GM12878 (cell line): ENCODE measurements at regions not wholly inside any gene's neighbourhood (a gene's known extent, or its start where the extent isn't known, plus 50 kb on each side); places are given as distances from the start of the nearest gene placed in this dataset.

Source experiments
- ATAC-seq: fragments of 200-7000 bp; cut with Tn5 transposase; 3 replicates; pipeline ENCODE4 v1.9.1; 2020; ENCODE audit warnings: mild to moderate bottlenecking, moderate library complexity
- BruUV-seq: library from RNA; stranded (reverse); fragments of 400-500 nt; replicated peaks from 2 replicates; lab custom pipeline; 2021; lab: Mats Ljungman, UMichigan
- CTCF ChIA-PET: fragments of 300-600 bp; sonication (Branson Sonifier 250); formaldehyde crosslinking; extraction: SDS; loops from one replicate; lab custom pipeline; 2021; ENCODE audit warnings: inconsistent platforms; lab: Yijun Ruan, JAX
- POLR2A ChIA-PET: fragments of 350-600 bp; formaldehyde crosslinking; extraction: SDS; loops from one replicate; lab custom pipeline; 2021; ENCODE audit warnings: inconsistent platforms; lab: Charles Lee
- RAD21 ChIA-PET: fragments of 300-600 bp; sonication (Branson Sonifier 250); formaldehyde crosslinking; loops from one replicate; lab custom pipeline; 2023; ENCODE audit warnings: antibody characterized with exemption; ENCODE audit not compliant: unreplicated experiment; lab: Charles Lee
- SMC1A ChIA-PET: fragments of 300-600 bp; sonication (Branson Sonifier 250); formaldehyde crosslinking; loops from one replicate; lab custom pipeline; 2023; ENCODE audit not compliant: unreplicated experiment, uncharacterized antibody; lab: Charles Lee
- DNase-seq: peaks from one replicate; pipeline ENCODE4 v3.0.0-alpha.2; 2011; ENCODE audit warnings: low read depth, low spot score
- FAIRE-seq: peaks from 3 replicates; lab custom pipeline; 2011; peaks lifted over from hg19 to GRCh38; lab: Jason Lieb, UNC
- H2AFZ ChIP-seq: 2 replicates; pipeline ENCODE4 v1.6.0; 2011; ENCODE audit warnings: low read depth, low read length, control low read depth; ENCODE audit not compliant: control insufficient read depth
- H3K27ac ChIP-seq: 2 replicates; pipeline ENCODE4 v1.5.1; 2011; ENCODE audit warnings: control low read depth; ENCODE audit not compliant: control insufficient read depth, insufficient read depth
- H3K27me3 ChIP-seq, 2 experiments: replicated peaks in 1 of 2; 2 replicates each; pipeline versions ENCODE4 v1.6.0 to v1.6.1; 2011; ENCODE audit warnings: low read length in 1 of 2; ENCODE audit not compliant: control insufficient read depth in 2 of 2, insufficient read depth in 2 of 2
- H3K36me3 ChIP-seq, 2 experiments: 2 replicates each; pipeline ENCODE4 v1.5.1; 2011; ENCODE audit warnings: low read length in 1 of 2; ENCODE audit not compliant: control insufficient read depth in 2 of 2, insufficient read depth in 2 of 2
- H3K4me1 ChIP-seq: 2 replicates; pipeline ENCODE4 v1.6.1; 2011; ENCODE audit warnings: mild to moderate bottlenecking, low read length, moderate library complexity, mixed read lengths; ENCODE audit not compliant: control insufficient read depth, insufficient read depth
- H3K4me2 ChIP-seq: 2 replicates; pipeline ENCODE4 v1.6.0; 2011; ENCODE audit warnings: control low read depth; ENCODE audit not compliant: control insufficient read depth, insufficient read depth
- H3K4me3 ChIP-seq: fragments of 200-600 bp; sonication (generic); 2 replicates; pipeline ENCODE4 v1.5.1; 2016
- H3K79me2 ChIP-seq: 2 replicates; pipeline ENCODE4 v1.6.0; 2011; ENCODE audit warnings: low read length; ENCODE audit not compliant: control insufficient read depth, insufficient read depth
- H3K9ac ChIP-seq: 2 replicates; pipeline ENCODE4 v1.8.0; 2011; ENCODE audit warnings: low read length, control low read depth, mixed read lengths; ENCODE audit not compliant: control insufficient read depth, insufficient read depth
- H3K9me3 ChIP-seq: replicated peaks from 3 replicates; pipeline ENCODE4 v1.5.1; 2011; ENCODE audit warnings: mild to moderate bottlenecking, low read length; ENCODE audit not compliant: control insufficient read depth, insufficient read depth
- H4K20me1 ChIP-seq: 2 replicates; pipeline ENCODE4 v1.6.0; 2011; ENCODE audit not compliant: control insufficient read depth, insufficient read depth
- EZH2 ChIP-seq: IDR thresholded peaks from 2 replicates; pipeline ENCODE4 v1.6.1; 2012; ENCODE audit warnings: low read depth, mild to moderate bottlenecking, control low read depth, inconsistent platforms, low read length, borderline replicate concordance; ENCODE audit not compliant: control insufficient read depth
- HDAC6 ChIP-seq: fragments of 200-600 bp; sonication (generic); IDR thresholded peaks from one replicate; pipeline ENCODE4 v1.8.0; 2017; ENCODE audit warnings: antibody characterized with exemption; ENCODE audit not compliant: unreplicated experiment
- RAD21 ChIP-seq: IDR thresholded peaks from 2 replicates; pipeline ENCODE4 v1.6.1; 2011; ENCODE audit warnings: mild to moderate bottlenecking, low read depth, low read length, moderate library complexity; ENCODE audit not compliant: insufficient read depth
- SMAD1 ChIP-seq: fragments of 450-650 bp; IDR thresholded peaks from 2 replicates; pipeline ENCODE4 v1.6.1; 2018; ENCODE audit warnings: mild to moderate bottlenecking, low read depth; ENCODE audit not compliant: partially characterized antibody
- TAF1 ChIP-seq: IDR thresholded peaks from 2 replicates; pipeline ENCODE4 v1.6.1; 2011; ENCODE audit warnings: mild to moderate bottlenecking, low read depth, low read length, borderline replicate concordance
- WGBS: methylation state at CpG from one replicate; pipeline ENCODE4 v1.1.6; 2016; ENCODE audit warnings: low lambda C conversion rate; ENCODE audit not compliant: insufficient replicate concordance, insufficient coverage; ENCODE audit errors: missing lambda C conversion rate; 5-methylcytosine and 5-hydroxymethylcytosine counted together
- in situ Hi-C: fragments of 300-500 bp; cut with MboI; formaldehyde crosslinking; loops from 9 replicates; pipeline ENCODE4 v1.14.3; 2018; ENCODE audit warnings: mixed read lengths
- intact Hi-C: fragments of 100-400 bp; cut with micrococcal nuclease; formaldehyde crosslinking; loops from one replicate; pipeline ENCODE4 v1.14.2; 2022; ENCODE audit not compliant: unreplicated experiment
- TF ChIP-seq, protein P1 (sequence below), 3 experiments: IDR thresholded peaks in 2 of 3; conservative IDR thresholded peaks in 1 of 3; 2 replicates each; pipeline ENCODE4 v1.5.1; 2011; ENCODE audit warnings: low read depth in 3 of 3, low read length in 3 of 3, mild to moderate bottlenecking in 3 of 3, control low read depth in 2 of 3, moderate library complexity in 2 of 3, inconsistent platforms in 1 of 3, mixed read lengths in 1 of 3; ENCODE audit not compliant: control insufficient read depth in 2 of 3, insufficient read depth in 1 of 3; ENCODE audit errors: extremely low read depth in 1 of 3
- TF ChIP-seq, protein P2 (sequence below): fragments of 450-650 bp; formaldehyde crosslinking; IDR thresholded peaks from 2 replicates; pipeline ENCODE4 v1.5.0; 2022; ENCODE audit warnings: mild to moderate bottlenecking, missing genetic modification characterization
- TF ChIP-seq, protein P3 (sequence below): fragments of 450-650 bp; IDR thresholded peaks from 2 replicates; pipeline ENCODE4 v1.6.1; 2017; ENCODE audit warnings: mild to moderate bottlenecking, moderate library complexity
- TF ChIP-seq, protein P4 (sequence below): IDR thresholded peaks from 2 replicates; pipeline ENCODE4 v1.6.1; 2011; ENCODE audit warnings: mild to moderate bottlenecking, low read depth, low read length, moderate library complexity; ENCODE audit not compliant: insufficient replicate concordance

DNA sequence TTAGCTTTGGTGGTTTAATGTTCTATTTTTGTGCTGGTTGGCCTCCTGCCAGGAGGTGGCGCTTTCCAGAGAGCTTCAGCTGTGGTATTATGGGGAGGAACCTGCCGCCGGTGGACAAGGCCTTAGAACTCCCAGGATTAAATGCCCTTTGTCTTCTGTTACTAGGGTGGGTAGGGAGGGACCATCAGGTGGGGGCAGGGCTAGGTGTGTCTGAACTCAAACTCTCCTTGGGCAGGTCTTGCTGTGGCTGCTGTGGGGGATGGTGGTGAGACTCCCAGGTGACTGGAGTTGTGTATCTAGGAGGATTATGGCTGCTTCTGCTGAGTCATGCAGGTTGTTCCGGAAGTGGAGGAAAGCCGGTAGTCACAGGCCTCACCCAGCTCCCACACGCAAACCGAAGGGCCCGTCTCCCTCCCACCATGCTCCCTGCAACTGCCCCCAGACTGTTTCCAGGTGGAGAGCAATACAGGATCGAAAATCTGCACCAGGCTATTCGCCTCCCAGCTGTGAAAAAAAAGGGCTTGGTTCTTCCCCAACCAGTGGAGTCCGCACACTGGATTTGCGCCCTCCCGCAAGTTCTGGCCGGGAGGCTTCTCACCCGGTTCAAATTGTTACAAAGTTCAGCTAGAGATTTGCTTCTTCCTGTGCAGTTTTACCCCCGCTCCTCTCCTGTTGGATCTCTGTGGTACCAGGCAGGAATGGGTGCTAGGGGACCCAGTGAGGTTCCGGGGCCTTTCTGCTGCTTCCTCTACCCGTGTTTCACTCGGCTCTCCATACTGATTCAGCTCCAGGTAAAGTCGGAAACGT is 220.5 kb downstream of the CENPF start:
- ChIA-PET CTCF (interaction anchor here (0.6 to 2.3 kb wide), 6 partner anchors 10 to 702 kb away, joined by 3 to 11 read pairs (median 4); no protein-coding TSS in a partner anchor), RAD21 (interaction anchor here (0.7 to 1.2 kb wide), 3 partner anchors 42 to 703 kb away, joined by 3 to 4 read pairs (median 3); no protein-coding TSS in a partner anchor), POLR2A (no interaction called here), SMC1A (interaction anchor here (0.9 to 1.1 kb wide), 2 partner anchors 10 to 702 kb away, joined by 3 read pairs; no protein-coding TSS in a partner anchor)
- no peak overlapping the region for H3K27ac ChIP-seq
- no peaks in the 10 kb centered on the region for H3K79me2 ChIP-seq
- DNase-seq (no peak), FAIRE-seq (no peak), ATAC-seq (peak; percentile 31; the same call in 1 of the 3 replicates)
- H3K9ac ChIP-seq: no peak overlapping the region
- TF ChIP-seq EZH2 (no peak), RAD21 (0 out of 2 replicates have a peak, but pooled peaks have one; percentile 6), SMAD1 (no peak), HDAC6 (no peak), TAF1 (no peak)
- TF ChIP-seq, protein P1, sequence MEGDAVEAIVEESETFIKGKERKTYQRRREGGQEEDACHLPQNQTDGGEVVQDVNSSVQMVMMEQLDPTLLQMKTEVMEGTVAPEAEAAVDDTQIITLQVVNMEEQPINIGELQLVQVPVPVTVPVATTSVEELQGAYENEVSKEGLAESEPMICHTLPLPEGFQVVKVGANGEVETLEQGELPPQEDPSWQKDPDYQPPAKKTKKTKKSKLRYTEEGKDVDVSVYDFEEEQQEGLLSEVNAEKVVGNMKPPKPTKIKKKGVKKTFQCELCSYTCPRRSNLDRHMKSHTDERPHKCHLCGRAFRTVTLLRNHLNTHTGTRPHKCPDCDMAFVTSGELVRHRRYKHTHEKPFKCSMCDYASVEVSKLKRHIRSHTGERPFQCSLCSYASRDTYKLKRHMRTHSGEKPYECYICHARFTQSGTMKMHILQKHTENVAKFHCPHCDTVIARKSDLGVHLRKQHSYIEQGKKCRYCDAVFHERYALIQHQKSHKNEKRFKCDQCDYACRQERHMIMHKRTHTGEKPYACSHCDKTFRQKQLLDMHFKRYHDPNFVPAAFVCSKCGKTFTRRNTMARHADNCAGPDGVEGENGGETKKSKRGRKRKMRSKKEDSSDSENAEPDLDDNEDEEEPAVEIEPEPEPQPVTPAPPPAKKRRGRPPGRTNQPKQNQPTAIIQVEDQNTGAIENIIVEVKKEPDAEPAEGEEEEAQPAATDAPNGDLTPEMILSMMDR (IDR thresholded peaks at IDR 0.05 in 2 of 3, conservative IDR thresholded peaks at IDR 0.05 in 1 of 3; ENCODE audit: control insufficient read depth in 2 of 3, extremely low read depth in 1 of 3, insufficient read depth in 1 of 3, low read depth in 3 of 3, low read length in 3 of 3): peak in 2 of 3 experiments; percentile 15 to 16; a peak in 2 of 6 replicates
- TF ChIP-seq, protein P2, sequence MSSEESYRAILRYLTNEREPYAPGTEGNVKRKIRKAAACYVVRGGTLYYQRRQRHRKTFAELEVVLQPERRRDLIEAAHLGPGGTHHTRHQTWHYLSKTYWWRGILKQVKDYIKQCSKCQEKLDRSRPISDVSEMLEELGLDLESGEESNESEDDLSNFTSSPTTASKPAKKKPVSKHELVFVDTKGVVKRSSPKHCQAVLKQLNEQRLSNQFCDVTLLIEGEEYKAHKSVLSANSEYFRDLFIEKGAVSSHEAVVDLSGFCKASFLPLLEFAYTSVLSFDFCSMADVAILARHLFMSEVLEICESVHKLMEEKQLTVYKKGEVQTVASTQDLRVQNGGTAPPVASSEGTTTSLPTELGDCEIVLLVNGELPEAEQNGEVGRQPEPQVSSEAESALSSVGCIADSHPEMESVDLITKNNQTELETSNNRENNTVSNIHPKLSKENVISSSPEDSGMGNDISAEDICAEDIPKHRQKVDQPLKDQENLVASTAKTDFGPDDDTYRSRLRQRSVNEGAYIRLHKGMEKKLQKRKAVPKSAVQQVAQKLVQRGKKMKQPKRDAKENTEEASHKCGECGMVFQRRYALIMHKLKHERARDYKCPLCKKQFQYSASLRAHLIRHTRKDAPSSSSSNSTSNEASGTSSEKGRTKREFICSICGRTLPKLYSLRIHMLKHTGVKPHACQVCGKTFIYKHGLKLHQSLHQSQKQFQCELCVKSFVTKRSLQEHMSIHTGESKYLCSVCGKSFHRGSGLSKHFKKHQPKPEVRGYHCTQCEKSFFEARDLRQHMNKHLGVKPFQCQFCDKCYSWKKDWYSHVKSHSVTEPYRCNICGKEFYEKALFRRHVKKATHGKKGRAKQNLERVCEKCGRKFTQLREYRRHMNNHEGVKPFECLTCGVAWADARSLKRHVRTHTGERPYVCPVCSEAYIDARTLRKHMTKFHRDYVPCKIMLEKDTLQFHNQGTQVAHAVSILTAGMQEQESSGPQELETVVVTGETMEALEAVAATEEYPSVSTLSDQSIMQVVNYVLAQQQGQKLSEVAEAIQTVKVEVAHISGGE (CRISPR knock-in tag): no peak
- TF ChIP-seq, protein P3, sequence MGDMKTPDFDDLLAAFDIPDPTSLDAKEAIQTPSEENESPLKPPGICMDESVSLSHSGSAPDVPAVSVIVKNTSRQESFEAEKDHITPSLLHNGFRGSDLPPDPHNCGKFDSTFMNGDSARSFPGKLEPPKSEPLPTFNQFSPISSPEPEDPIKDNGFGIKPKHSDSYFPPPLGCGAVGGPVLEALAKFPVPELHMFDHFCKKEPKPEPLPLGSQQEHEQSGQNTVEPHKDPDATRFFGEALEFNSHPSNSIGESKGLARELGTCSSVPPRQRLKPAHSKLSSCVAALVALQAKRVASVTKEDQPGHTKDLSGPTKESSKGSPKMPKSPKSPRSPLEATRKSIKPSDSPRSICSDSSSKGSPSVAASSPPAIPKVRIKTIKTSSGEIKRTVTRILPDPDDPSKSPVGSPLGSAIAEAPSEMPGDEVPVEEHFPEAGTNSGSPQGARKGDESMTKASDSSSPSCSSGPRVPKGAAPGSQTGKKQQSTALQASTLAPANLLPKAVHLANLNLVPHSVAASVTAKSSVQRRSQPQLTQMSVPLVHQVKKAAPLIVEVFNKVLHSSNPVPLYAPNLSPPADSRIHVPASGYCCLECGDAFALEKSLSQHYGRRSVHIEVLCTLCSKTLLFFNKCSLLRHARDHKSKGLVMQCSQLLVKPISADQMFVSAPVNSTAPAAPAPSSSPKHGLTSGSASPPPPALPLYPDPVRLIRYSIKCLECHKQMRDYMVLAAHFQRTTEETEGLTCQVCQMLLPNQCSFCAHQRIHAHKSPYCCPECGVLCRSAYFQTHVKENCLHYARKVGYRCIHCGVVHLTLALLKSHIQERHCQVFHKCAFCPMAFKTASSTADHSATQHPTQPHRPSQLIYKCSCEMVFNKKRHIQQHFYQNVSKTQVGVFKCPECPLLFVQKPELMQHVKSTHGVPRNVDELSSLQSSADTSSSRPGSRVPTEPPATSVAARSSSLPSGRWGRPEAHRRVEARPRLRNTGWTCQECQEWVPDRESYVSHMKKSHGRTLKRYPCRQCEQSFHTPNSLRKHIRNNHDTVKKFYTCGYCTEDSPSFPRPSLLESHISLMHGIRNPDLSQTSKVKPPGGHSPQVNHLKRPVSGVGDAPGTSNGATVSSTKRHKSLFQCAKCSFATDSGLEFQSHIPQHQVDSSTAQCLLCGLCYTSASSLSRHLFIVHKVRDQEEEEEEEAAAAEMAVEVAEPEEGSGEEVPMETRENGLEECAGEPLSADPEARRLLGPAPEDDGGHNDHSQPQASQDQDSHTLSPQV: no peak
- TF ChIP-seq, protein P4, sequence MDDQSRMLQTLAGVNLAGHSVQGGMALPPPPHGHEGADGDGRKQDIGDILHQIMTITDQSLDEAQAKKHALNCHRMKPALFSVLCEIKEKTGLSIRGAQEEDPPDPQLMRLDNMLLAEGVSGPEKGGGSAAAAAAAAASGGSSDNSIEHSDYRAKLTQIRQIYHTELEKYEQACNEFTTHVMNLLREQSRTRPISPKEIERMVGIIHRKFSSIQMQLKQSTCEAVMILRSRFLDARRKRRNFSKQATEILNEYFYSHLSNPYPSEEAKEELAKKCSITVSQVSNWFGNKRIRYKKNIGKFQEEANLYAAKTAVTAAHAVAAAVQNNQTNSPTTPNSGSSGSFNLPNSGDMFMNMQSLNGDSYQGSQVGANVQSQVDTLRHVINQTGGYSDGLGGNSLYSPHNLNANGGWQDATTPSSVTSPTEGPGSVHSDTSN: no peak
- no peak overlapping the region for H3K4me3 ChIP-seq
- intact Hi-C loops: loop anchor here (5.0 kb wide), 1 partner anchor 704 kb away; no protein-coding TSS in a partner anchor
- BruUV-seq: no TSS peak
- no peaks in the 10 kb centered on the region; the same call in 2 of the 3 replicates for H3K9me3 ChIP-seq
- H3K4me1 ChIP-seq: no peaks in the 10 kb centered on the region
- in situ Hi-C loops: loop anchor here (25.0 kb wide), 1 partner anchor 689 kb away; no protein-coding TSS in a partner anchor
- H3K4me2 ChIP-seq: no peak overlapping the region
- H3K36me3 ChIP-seq: no peaks in the 10 kb centered on the region
- 53% methylated on average over 21 of the region's 21 CpGs for WGBS
- no peak overlapping the region for H2AFZ ChIP-seq
- H4K20me1 ChIP-seq: no peaks in the 10 kb centered on the region
- H3K27me3 ChIP-seq: no peaks in the 10 kb centered on the region
